ENCODE measurements at regions not wholly inside any gene's neighbourhood (a gene's known extent, or its start where the extent isn't known, plus 50 kb on each side); places are given as distances from the start of the nearest gene placed in this dataset.

DNA sequence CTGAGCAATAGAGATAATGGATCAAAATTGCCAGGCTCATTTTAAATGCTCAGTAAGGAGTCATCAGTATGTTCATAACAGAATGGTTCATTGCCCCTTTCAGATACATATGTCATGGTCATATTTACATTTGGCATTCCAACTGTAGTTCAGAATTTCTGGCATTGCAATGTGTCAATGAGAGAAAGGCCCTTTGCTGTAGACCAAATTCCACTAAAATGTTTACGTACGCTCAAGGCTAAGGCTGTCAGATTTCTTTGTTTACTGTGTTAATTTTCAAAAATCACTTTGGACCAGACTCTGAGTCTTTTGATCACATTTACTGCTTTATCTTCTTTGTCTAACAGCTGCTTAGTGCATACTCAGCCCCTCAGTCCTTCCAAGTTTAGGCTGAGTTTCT lies 213.5 kb downstream of the PIK3C3 start:
- no peak overlapping the region for H3K27ac ChIP-seq (ENCODE audit: low read depth in 2 of 2, low read length in 2 of 2)
- H3K4me1 ChIP-seq (ENCODE audit: control insufficient read depth in 2 of 2, insufficient read depth in 2 of 2, low read length in 2 of 2), result no peaks in the 10 kb centered on the region
- H3K9me3 ChIP-seq (ENCODE audit: control insufficient read depth in 2 of 2, low read length in 2 of 2), result no peaks in the 10 kb centered on the region
- H3K36me3 ChIP-seq (ENCODE audit: control insufficient read depth in 2 of 2, insufficient read depth in 2 of 2, low read length in 2 of 2), result no peaks in the 10 kb centered on the region
- no peak overlapping the region for H3K9ac ChIP-seq (ENCODE audit: low read depth in 1 of 2, low read length in 2 of 2)
- no peak overlapping the region for H3K4me3 ChIP-seq (ENCODE audit: low read length in 2 of 2)
- no peaks in the 10 kb centered on the region for H3K27me3 ChIP-seq (ENCODE audit: control insufficient read depth in 2 of 2, insufficient read depth in 2 of 2, low read length in 2 of 2)

DNA sequence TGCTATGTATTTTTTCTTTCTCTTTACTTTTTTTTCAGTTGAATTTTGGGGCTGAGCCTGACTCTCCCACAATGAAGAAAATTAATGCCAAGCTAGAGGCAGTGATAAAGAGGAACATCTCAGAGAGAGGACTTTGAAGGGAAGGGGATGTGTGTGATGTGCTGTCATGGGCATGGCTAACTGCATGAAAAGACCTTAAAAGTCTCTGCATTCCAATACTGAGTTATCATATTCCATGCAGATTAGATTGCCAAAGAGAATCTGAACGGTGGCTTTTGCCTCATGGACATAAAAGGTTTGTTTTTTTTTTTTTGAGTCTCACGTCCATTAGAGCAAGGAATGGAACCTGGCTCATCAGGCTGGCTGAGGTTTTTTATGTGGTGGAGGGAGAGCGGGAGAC lies 213.9 kb downstream of the PIK3C3 start:
- H3K9ac ChIP-seq (ENCODE audit: low read depth in 1 of 2, low read length in 2 of 2), result no peak overlapping the region
- H3K36me3 ChIP-seq (ENCODE audit: control insufficient read depth in 2 of 2, insufficient read depth in 2 of 2, low read length in 2 of 2), result no peaks in the 10 kb centered on the region
- no peak overlapping the region for H3K4me3 ChIP-seq (ENCODE audit: low read length in 2 of 2)
- H3K27me3 ChIP-seq (ENCODE audit: control insufficient read depth in 2 of 2, insufficient read depth in 2 of 2, low read length in 2 of 2), result no peaks in the 10 kb centered on the region
- no peaks in the 10 kb centered on the region for H3K9me3 ChIP-seq (ENCODE audit: control insufficient read depth in 2 of 2, low read length in 2 of 2)
- no peaks in the 10 kb centered on the region for H3K4me1 ChIP-seq (ENCODE audit: control insufficient read depth in 2 of 2, insufficient read depth in 2 of 2, low read length in 2 of 2)
- no peak overlapping the region for H3K27ac ChIP-seq (ENCODE audit: low read depth in 2 of 2, low read length in 2 of 2)

DNA sequence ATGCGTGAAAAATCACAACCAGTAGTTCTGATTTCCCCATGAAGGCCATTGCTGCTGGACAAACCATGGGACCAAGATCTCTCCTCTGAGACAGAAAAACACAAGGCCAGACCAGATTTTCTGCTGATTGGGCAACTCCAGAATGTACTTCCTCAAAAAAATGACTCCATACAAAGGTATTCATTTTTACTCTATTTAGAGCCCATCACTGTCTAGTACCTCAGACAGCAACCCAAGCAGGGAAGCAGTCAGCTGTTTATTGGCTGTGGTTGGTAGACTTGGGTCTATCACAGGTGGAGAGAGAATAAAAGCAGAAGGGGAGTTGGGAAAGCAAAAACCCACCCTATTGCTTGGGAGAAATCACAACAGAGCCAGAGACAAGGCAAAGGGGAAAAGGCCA lies 219.9 kb downstream of the PIK3C3 start:
- no peaks in the 10 kb centered on the region for H3K36me3 ChIP-seq (ENCODE audit: control insufficient read depth in 2 of 2, insufficient read depth in 2 of 2, low read length in 2 of 2)
- no peak overlapping the region for H3K9ac ChIP-seq (ENCODE audit: low read depth in 1 of 2, low read length in 2 of 2)
- no peak overlapping the region for H3K27ac ChIP-seq (ENCODE audit: low read depth in 2 of 2, low read length in 2 of 2)
- H3K4me3 ChIP-seq (ENCODE audit: low read length in 2 of 2), result no peak overlapping the region
- H3K9me3 ChIP-seq (ENCODE audit: control insufficient read depth in 2 of 2, low read length in 2 of 2), result no peaks in the 10 kb centered on the region
- H3K4me1 ChIP-seq (ENCODE audit: control insufficient read depth in 2 of 2, insufficient read depth in 2 of 2, low read length in 2 of 2), result no peaks in the 10 kb centered on the region
- H3K27me3 ChIP-seq (ENCODE audit: control insufficient read depth in 2 of 2, insufficient read depth in 2 of 2, low read length in 2 of 2), result no peaks in the 10 kb centered on the region

DNA sequence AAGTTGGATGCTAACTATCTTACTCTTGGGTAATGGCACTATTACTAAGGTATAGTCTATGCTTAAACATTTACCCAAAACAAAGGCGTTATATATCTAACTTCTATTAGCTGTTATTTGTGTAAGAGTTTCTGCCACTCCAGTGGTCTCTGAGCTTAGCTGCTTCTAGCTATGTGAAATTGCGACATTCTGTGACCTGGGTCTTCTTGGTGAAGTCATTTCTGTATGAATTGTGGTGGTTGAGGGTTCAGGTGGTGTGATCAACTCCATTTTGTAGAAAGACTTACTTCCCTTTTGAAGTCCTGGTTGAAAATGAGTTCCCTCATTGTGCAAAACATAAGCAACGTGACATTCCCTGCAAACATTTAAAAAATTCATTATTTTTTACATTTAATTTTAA lies 221.6 kb downstream of the PIK3C3 start:
- Histone ChIP-seq H3K27me3 (ENCODE audit: control insufficient read depth in 2 of 2, insufficient read depth in 2 of 2, low read length in 2 of 2) (no peaks in the 10 kb centered on the region), H3K9me3 (ENCODE audit: control insufficient read depth in 2 of 2, low read length in 2 of 2) (no peaks in the 10 kb centered on the region), H3K9ac (ENCODE audit: low read depth in 1 of 2, low read length in 2 of 2) (no peak overlapping the region), H3K36me3 (ENCODE audit: control insufficient read depth in 2 of 2, insufficient read depth in 2 of 2, low read length in 2 of 2) (no peaks in the 10 kb centered on the region), H3K4me3 (ENCODE audit: low read length in 2 of 2) (no peak overlapping the region), H3K27ac (ENCODE audit: low read depth in 2 of 2, low read length in 2 of 2) (no peak overlapping the region), H3K4me1 (ENCODE audit: control insufficient read depth in 2 of 2, insufficient read depth in 2 of 2, low read length in 2 of 2) (no peaks in the 10 kb centered on the region)

DNA sequence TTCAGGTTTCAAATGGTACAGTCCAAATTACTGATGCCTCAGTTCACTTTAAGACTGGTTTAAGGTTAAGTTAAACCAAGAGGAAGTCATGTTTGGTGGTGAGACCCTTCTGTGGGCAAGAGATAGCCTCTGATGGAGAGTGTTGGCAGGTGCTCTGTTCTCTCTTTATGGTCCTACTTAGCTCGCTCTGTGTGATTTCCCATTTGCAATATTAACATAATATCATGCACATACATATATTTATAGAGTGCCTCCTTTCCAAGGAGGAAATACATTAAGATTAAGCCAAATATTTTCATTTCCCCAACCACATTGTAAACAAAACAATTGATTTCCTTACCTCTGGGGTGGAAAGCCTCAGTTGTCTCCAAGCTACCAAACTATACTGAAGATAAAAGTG lies 222.4 kb downstream of the PIK3C3 start:
- Histone ChIP-seq H3K9ac (ENCODE audit: low read depth in 1 of 2, low read length in 2 of 2) (no peak overlapping the region), H3K27ac (ENCODE audit: low read depth in 2 of 2, low read length in 2 of 2) (no peak overlapping the region), H3K4me3 (ENCODE audit: low read length in 2 of 2) (no peak overlapping the region), H3K4me1 (ENCODE audit: control insufficient read depth in 2 of 2, insufficient read depth in 2 of 2, low read length in 2 of 2) (no peaks in the 10 kb centered on the region), H3K36me3 (ENCODE audit: control insufficient read depth in 2 of 2, insufficient read depth in 2 of 2, low read length in 2 of 2) (no peaks in the 10 kb centered on the region), H3K9me3 (ENCODE audit: control insufficient read depth in 2 of 2, low read length in 2 of 2) (no peaks in the 10 kb centered on the region), H3K27me3 (ENCODE audit: control insufficient read depth in 2 of 2, insufficient read depth in 2 of 2, low read length in 2 of 2) (no peaks in the 10 kb centered on the region)

DNA sequence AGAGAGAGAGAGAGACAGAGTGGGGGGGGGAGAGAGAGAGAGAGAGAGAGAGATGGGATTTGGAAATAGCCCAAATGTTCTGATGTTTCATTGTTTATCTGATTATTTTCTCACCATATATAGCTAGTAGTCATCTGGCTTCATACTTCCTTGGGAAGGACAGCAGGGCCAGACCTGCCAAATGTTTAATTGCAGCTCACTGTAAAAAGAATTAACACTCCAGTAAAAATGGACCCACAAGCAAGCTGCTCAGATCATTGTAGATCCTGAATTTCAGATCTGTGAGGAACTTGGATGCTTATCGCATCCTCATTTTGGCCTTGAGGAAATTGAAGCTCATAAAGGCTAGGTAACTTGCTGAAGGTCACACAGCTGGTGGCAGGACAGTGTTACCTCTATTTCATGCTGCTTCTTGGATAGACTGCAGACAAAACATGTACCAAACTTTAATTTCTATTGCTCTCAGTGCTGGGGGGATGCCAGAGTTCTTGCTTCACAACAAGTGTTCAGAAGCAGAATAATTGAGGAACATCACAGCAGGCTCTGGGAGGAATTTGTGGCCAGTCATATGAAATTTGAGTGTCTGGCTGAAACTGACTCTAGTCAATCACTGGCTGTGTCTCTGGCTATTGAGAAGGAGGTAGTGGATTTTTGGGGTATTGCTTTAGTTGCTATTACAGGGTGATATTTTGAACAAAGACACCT lies 223.5 kb downstream of the PIK3C3 start:
- Histone ChIP-seq H3K27me3 (ENCODE audit: control insufficient read depth in 2 of 2, insufficient read depth in 2 of 2, low read length in 2 of 2) (no peaks in the 10 kb centered on the region), H3K9me3 (ENCODE audit: control insufficient read depth in 2 of 2, low read length in 2 of 2) (no peaks in the 10 kb centered on the region), H3K27ac (ENCODE audit: low read depth in 2 of 2, low read length in 2 of 2) (no peak overlapping the region), H3K4me3 (ENCODE audit: low read length in 2 of 2) (no peak overlapping the region), H3K36me3 (ENCODE audit: control insufficient read depth in 2 of 2, insufficient read depth in 2 of 2, low read length in 2 of 2) (no peaks in the 10 kb centered on the region), H3K4me1 (ENCODE audit: control insufficient read depth in 2 of 2, insufficient read depth in 2 of 2, low read length in 2 of 2) (no peaks in the 10 kb centered on the region), H3K9ac (ENCODE audit: low read depth in 1 of 2, low read length in 2 of 2) (no peak overlapping the region)

DNA sequence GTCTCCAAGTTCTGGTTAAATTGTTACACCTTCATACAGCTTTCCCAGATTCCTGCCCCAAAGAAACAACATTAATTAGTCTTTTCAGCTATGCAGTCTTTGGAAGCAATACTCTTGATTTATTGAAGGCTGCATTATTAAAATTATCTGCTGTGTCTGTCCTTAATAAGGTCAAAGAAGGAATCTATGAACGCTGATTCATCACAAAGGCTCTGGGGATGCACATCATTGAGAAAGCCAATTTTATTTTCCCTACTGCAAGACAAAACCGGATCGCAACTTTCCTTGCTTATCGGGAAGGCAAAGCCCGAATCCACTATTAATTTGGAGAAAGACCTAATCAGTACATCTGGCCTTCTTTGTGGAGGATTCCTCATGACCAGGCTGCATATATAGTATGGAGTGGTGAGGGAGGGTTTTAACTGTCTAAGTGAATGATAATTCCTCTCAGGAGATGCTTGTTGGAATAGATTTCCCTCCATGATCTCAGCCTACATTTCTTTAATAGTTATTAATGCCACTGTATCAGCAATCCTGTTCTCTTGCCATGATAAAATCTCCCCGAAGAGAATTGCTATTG lies 224.6 kb downstream of the PIK3C3 start:
- no peaks in the 10 kb centered on the region for H3K36me3 ChIP-seq (ENCODE audit: control insufficient read depth in 2 of 2, insufficient read depth in 2 of 2, low read length in 2 of 2)
- no peaks in the 10 kb centered on the region for H3K9me3 ChIP-seq (ENCODE audit: control insufficient read depth in 2 of 2, low read length in 2 of 2)
- H3K27ac ChIP-seq (ENCODE audit: low read depth in 2 of 2, low read length in 2 of 2), result no peak overlapping the region
- no peaks in the 10 kb centered on the region for H3K27me3 ChIP-seq (ENCODE audit: control insufficient read depth in 2 of 2, insufficient read depth in 2 of 2, low read length in 2 of 2)
- H3K4me3 ChIP-seq (ENCODE audit: low read length in 2 of 2), result no peak overlapping the region
- H3K4me1 ChIP-seq (ENCODE audit: control insufficient read depth in 2 of 2, insufficient read depth in 2 of 2, low read length in 2 of 2), result no peaks in the 10 kb centered on the region
- no peak overlapping the region for H3K9ac ChIP-seq (ENCODE audit: low read depth in 1 of 2, low read length in 2 of 2)

DNA sequence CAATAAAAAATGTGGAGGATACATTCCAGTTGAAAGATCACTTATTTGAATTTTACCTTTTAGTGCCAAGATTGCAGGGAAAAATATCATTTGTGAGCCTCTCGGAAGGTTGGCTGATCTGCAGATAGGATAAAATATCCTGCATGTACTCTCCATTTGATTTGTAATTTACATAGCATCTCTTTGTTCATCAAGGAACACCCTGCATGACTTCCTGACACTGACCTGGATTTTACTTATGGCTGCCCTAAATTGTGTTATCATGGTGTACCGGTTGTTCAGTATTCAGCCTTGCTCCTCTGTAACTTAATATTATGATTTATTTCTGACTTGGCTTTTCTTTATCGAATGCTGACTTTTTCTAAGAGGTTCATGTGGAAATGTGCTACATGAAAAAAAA lies 226.4 kb downstream of the PIK3C3 start:
- H3K4me1 ChIP-seq (ENCODE audit: control insufficient read depth in 2 of 2, insufficient read depth in 2 of 2, low read length in 2 of 2), result no peaks in the 10 kb centered on the region
- no peak overlapping the region for H3K4me3 ChIP-seq (ENCODE audit: low read length in 2 of 2)
- no peaks in the 10 kb centered on the region for H3K27me3 ChIP-seq (ENCODE audit: control insufficient read depth in 2 of 2, insufficient read depth in 2 of 2, low read length in 2 of 2)
- no peak overlapping the region for H3K27ac ChIP-seq (ENCODE audit: low read depth in 2 of 2, low read length in 2 of 2)
- no peaks in the 10 kb centered on the region for H3K9me3 ChIP-seq (ENCODE audit: control insufficient read depth in 2 of 2, low read length in 2 of 2)
- H3K36me3 ChIP-seq (ENCODE audit: control insufficient read depth in 2 of 2, insufficient read depth in 2 of 2, low read length in 2 of 2), result no peaks in the 10 kb centered on the region
- no peak overlapping the region for H3K9ac ChIP-seq (ENCODE audit: low read depth in 1 of 2, low read length in 2 of 2)

DNA sequence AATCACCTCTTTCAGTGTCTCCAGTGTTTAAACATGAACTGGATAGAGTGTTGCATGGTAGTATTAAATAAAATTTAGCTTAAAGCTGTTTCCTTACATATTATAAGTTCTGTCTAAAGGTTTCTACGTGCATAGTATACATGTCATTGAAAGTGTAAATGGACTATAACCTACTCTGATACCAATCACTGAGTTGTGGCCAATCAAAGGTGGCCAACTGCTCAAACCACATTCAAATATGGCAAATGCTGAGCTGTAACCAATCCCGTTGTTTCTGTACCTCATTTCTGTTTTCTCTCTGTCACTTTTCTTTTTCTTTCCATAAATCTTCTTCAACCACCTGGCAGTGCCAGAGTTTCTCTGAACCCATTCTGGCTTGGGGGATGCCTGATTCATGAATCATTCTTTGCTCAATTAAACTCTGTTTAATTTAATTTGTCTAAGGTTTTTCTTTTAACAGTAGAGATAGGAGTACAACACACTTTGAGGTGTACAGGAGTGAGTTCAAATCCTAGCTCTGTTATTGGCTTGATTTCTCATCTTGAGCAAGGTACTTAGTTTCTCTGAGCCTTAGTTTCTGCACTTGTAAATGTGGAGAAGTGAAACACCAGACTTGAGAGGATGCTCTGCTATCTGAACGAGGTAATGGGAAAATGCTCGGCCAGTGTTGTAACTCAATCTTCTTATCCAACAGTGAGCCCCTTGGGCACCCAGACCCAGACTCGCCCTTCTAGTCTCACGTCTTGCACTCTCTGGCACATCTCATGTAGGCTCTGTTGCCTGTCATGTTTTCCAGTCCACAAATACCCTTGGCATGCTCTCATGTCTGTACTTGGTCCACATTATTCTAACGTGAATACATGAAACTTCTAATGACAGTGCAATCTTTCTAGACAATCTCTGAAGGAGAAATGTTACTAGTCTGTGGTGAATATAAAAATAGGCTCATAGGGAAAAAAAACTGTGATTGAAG lies 228.0 kb downstream of the PIK3C3 start:
- no peak overlapping the region for H3K4me3 ChIP-seq (ENCODE audit: low read length in 2 of 2)
- no peaks in the 10 kb centered on the region for H3K9me3 ChIP-seq (ENCODE audit: control insufficient read depth in 2 of 2, low read length in 2 of 2)
- H3K27me3 ChIP-seq (ENCODE audit: control insufficient read depth in 2 of 2, insufficient read depth in 2 of 2, low read length in 2 of 2), result no peaks in the 10 kb centered on the region
- H3K4me1 ChIP-seq (ENCODE audit: control insufficient read depth in 2 of 2, insufficient read depth in 2 of 2, low read length in 2 of 2), result no peaks in the 10 kb centered on the region
- H3K9ac ChIP-seq (ENCODE audit: low read depth in 1 of 2, low read length in 2 of 2), result no peak overlapping the region
- no peaks in the 10 kb centered on the region for H3K36me3 ChIP-seq (ENCODE audit: control insufficient read depth in 2 of 2, insufficient read depth in 2 of 2, low read length in 2 of 2)
- H3K27ac ChIP-seq (ENCODE audit: low read depth in 2 of 2, low read length in 2 of 2), result no peak overlapping the region

DNA sequence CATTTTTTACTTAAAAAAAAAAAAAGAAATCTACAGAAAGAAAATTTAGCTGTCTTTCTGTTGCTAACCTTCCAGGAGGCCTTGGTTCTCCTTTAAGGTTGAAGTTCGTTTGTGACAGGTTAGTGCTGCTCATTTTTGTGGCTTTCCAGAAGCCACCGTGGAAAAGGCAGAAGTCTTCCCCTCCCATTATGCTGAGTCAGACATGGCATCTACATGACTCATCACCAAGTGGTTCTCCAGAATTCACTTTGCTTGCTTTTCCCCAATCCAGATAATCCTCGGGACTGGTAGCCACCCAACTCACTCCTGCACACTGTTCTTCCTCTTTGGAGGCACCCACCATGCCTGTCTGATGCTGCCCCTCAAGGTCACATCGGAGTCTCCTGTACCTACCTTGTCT lies 228.7 kb downstream of the PIK3C3 start:
- Histone ChIP-seq H3K27ac (ENCODE audit: low read depth in 2 of 2, low read length in 2 of 2) (no peak overlapping the region), H3K27me3 (ENCODE audit: control insufficient read depth in 2 of 2, insufficient read depth in 2 of 2, low read length in 2 of 2) (no peaks in the 10 kb centered on the region), H3K9ac (ENCODE audit: low read depth in 1 of 2, low read length in 2 of 2) (no peak overlapping the region), H3K4me3 (ENCODE audit: low read length in 2 of 2) (no peak overlapping the region), H3K36me3 (ENCODE audit: control insufficient read depth in 2 of 2, insufficient read depth in 2 of 2, low read length in 2 of 2) (no peaks in the 10 kb centered on the region), H3K4me1 (ENCODE audit: control insufficient read depth in 2 of 2, insufficient read depth in 2 of 2, low read length in 2 of 2) (no peaks in the 10 kb centered on the region), H3K9me3 (ENCODE audit: control insufficient read depth in 2 of 2, low read length in 2 of 2) (no peaks in the 10 kb centered on the region)

Data from mucosa of rectum (tissue), 2 donors.